ENCODE measurements at regions not wholly inside any gene's neighbourhood (a gene's known extent, or its start where the extent isn't known, plus 50 kb on each side); places are given as distances from the start of the nearest gene placed in this dataset.
"Not testable (repeated sequence)": the region's sequence is repeated elsewhere in the genome, so short reads cannot be mapped to it uniquely, and the experiment has no call there.

DNA sequence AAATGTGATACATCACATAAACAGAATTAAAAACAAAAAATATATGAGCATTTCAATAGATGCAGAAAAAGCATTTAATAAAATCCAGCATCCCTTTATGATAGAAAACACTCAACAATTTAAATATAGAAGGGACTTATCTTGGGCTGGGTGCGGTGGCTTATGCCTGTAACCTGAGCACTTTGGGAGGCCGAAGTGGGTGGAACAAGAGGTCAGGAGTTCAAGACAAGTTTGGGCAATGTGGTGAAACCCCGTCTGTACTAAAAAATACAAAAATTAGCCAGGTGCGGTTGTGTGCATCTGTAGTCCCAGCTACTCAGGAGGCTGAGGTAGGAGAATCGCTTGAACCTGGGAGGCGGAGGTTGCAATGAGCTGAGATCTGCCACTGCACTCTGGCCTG is 409.1 kb downstream of the ICE1 start:
- not testable (repeated sequence) for DNase-seq

DNA sequence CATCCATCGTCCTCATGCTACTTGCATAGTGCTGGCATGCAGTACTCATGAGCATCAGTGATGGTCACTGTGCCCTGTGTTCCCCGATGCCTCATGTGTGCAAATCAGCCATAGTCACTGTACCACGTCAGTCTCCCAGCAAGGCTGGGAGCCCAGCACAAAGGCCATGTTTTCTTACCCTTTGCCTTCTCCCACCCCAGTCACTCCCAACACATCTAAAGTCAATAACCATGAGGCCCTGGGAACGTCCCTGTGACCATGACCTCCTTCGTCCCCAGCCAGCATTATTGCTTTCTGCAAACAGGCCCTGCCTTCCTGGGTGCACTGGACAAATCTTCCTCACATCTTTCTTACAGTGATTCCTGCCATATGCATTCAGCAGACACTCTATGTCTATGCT is 406.1 kb downstream of the ICE1 start:
- DNase-seq, result no peak

DNA sequence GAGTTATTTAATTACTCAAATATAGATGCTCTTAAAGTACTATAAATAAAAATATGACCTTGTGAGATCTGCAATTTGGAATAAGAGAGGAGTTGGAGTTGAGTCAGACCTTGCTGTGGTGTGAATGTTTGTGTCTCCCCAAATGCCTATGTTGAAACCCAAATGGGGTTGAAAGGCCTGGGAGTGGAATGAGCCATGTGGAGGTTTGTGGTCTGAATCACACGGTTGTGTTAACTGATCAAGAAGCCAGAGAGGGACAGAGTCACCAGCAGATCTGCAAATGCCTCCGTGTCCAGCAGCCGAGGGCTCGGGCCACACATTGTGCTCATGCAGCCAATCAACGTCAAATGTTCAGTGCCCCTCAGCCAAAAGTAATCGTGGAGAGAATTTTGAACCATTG is 404.4 kb downstream of the ICE1 start:
- no peak for DNase-seq

DNA sequence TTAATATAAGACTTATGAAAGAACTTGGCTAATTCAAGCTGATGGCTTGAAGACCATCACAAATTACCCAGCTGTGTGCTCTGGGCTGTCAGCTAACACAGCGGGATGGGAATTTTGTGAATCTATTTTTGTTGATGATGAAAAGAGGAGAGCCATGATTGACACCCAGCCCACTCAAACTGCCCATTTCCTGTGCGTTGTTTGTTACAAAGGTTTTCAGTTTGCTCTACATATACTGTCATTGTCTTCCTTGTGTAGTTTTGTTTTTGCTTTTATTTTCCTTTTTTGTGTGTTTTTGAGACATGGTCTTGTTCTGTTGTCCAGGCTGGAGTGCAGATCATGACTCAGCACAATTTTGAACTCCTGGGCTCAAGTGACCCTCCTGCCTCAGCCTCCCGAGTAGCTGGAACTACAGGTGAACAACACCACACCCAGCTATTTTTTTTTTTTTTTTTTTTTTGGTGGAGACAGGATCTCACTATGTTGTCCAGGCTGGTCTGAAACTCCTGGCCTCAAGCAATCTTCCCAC is 400.3 kb downstream of the ICE1 start:
- no peak for DNase-seq

DNA sequence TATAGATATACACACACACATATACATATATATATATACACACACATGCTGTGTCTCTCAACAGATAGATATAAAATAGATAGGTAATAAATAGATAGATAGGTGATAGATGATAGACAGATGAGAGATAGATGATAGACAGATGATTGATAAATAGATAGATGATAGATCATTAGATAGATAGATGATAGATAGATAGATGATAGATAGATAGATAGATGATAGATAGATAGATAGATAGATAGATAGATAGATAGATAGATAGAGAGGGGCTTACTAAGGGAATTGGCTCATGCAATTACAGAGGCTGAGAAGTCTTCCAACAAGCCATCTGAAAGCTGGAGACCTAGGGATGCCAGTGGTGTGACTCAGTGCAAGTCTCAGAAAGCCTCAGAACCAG is 394.5 kb downstream of the ICE1 start:
- DNase-seq, result no peak

DNA sequence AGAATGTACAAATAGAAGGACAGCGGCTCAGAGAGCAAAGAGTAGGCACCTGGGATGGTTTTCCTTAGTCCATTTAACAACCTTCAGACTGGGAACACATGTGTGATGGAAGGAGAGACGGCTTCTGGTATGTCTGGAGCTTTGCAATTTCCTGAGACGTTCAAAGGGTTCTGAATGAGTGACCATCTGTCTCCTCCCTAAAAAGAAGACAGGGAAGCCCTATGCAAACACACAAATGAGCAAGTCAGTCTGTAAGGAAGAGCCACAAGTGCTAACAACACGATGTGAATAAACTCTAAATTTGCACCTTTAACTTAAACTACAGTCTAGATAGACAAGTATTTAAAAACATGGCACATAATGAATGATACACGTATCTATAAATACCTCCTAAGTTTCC is 391.0 kb downstream of the ICE1 start:
- DNase-seq, result no peak

DNA sequence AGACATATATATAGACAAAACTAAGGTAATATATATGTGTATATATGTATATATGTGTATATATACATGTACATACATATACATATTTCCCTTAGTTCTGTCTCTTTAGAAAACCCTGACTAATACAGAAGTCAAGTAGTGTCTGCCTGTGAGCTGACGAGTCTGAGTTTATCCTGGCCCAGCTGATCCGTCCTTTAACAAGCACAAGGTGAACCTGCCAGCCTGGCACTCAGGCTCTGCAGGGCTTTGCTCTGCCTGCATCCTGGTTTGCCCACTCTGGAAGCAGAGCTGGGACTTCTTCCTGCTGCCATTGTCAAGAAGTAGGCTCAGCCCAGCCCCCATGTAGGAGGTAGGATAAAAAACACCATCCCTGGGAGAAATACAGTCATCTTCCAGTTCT is 388.0 kb downstream of the ICE1 start:
- no peak for DNase-seq

DNA sequence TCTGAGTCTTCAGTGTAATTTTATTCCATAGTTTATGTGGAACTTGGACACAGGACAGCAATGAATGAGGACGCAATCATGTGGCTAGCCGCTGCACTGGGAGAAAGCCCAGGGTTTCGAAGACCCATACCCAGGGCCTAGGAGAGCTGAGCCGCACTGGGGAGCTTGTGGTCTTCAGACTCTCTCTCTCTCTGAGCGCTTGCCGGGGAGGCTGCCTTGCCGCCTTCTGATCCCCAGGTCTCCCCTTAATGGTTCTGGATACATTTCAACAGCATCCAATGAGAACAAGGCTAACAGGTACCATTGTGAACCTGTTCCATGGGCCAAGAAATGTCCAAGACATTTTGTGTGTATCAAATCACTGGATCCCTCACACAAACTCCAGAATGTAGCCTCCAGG is 383.4 kb downstream of the ICE1 start:
- DNase-seq, result no peak

DNA sequence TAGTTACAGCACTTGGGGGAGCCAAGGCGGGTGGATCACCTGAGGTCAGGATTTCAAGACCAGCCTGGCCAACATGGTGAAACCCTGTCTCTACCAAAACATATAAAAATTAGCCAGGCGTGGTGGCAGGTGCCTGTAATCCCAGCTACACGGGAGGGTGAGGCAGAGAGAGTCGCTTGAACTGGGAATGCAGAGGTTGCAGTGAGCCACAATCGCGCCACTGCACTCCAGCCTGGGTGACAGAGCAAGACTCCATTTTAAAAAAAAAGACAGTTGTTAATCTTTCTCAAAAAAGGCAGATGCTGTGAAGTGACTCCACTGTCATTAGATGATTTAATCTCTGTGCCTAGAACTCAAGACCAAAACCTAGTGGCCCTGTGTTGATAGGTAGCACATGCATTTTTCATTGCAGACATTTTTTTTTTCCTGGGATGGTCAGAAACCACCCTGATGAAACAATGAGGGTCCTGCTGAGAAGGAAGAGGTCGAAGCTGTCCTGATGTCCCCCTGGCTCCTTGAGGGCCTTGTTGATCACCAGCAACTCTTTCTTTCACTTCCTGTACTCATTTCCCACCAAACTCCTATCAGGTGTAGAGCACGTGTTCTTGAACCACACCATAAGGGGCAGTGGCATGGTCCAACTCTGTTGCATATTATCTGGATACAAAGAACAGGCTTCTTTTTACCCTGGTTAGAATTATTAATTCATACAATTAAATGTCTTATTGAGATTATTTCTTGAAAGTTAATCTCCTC is 382.2 kb downstream of the ICE1 start:
- no peak for DNase-seq

DNA sequence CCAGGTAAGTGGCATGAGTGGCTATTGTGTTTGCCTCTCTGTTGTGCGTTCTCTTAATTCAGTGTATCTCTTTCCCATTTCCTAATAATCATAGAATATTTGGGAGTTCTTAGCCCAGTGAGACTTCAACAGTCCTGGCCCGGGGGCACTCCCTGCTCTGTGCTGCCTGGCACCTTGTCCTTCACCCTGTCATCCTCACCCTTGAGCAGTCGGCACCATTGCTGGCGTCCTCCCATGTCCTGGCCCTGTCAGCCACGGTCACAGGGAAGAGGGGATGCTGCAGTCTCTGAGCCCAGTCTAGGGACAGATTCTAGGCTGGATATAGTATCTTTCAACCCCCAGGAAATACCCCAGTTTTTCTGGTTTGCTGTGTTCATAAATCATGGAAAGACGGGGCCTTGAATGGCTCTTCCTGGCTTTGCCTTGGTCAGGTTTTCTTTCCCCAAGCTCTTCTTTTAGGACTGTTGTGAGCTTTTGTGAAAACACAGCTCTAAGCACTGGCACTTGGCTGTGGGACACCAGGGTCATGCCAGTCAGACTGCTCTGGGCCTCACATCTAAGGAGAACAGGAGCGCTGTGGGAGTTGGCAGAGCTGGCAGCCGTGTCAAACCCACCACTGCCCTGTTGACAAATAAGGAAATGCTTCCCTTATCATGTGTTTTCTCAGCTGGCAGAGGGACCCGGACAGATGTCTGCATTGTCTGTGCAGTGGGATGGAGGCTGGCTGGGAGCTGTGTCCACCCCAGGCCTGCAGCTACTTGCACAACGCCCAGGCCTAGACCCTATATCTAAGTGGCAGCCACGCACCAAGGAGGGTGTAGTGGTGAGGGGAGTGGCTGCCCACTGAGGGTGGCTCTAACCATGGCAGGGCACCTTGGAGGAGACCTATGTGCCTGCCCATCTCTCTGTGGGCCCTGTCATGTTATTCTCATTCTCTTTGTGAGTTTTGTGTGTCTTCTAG is 378.6 kb downstream of the ICE1 start:
- DNase-seq, result no peak

DNA sequence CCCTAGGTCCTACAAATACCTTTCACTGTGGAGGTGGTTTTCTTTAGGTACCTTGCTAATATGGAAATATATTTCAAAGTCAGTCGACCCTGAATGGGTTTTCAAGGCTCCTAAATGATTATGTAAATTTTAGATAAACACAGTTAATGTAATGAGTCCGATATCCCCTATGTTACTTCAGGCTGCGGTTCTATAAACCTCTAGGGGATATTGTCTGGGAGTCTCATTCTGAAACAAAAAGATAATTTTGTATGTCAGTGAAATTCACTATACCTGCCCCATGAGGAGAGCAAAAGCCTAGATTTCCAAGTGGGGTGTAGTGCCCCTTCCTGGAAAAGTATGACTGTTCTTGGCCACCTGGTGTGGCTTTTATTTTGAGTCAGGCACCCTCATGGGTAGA is 377.3 kb downstream of the ICE1 start:
- DNase-seq, result no peak

DNA sequence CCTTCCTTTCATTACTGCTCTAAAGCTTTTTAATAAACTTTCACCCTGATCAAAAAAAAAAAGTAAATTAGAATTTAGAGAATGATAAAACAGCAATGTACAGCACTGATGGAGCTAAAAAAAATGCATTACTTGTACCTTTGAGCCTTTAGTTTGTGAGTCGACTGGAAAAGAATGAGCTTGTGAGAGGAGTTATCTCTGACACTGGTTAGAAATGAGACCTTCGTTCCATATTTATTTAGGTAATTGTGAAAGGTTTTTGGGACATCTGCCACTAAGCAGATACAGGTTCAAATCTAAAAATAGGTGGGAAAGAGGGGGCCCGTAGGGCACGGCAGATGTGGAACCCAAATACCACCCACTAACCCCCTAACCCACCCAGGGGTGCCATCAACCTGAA is 376.8 kb downstream of the ICE1 start:
- DNase-seq, result no peak

DNA sequence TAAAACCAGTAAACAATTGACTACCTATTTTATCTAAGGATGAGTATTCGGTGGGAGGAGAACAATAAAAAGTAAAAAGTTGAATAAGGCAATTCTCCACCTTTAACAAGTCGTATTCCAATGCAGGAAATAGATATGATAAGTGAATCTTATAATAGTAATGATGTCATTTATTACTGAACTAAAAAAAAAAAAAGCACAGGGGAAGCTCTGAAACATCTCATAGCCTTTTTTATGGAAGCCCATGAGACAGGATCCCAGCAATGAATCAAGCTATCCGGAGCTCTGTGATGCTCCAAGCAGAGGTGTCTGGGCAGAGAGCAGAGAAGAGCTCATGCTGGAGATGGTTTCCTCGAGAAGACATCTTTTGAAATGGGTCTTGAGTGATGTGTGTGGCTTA is 376.0 kb downstream of the ICE1 start:
- no peak for DNase-seq

DNA sequence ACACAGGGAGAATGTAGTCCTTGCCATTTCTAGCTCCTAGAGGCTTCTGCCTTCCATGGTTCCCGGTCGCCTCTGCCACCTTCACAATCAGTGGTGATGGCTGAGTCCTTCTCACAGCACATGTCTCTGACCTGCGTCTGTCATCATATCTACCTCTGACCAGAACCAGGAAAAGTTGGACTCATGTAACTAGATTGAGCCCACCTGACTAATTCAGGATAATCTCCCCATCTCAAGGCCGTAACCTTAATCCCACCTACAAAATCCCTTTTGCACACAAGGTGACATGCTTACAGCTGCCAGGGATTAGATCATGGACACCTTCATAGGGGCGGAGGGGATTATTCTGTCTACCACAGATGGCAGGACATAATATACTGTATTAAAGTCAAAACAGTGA is 375.6 kb downstream of the ICE1 start:
- no peak for DNase-seq

DNA sequence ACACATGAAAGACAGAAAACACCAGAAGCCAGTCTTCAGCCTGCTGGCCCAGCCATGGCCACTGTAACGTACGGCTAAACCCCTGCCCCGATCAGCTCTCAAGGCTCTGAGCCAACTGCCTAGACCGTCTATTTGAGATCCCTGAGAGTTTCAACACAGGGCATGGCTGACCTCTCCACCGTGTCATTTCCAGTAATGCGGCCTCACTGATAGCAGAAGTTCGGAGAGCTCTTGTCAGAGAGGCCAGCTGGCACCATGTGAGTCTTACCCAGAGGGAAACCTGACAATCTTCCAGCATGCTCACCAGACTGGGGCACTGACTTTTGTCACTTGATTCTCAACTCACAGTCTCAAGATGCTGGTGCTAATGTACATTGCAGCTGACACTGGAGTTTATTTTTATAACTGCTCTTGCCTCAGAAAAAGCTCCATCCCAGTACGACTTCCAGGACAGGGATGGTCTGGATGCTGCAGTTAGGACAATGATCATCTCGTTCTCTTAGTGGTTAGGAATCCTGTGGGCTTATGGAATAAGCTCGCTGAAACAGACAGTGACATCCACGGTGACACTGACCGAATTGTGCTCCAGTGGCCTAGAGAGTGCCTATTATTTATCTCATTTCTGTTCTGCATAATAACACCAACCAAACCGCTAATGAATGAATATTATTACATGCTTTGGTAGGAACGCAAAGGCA is 372.7 kb downstream of the ICE1 start:
- no peak for DNase-seq

DNA sequence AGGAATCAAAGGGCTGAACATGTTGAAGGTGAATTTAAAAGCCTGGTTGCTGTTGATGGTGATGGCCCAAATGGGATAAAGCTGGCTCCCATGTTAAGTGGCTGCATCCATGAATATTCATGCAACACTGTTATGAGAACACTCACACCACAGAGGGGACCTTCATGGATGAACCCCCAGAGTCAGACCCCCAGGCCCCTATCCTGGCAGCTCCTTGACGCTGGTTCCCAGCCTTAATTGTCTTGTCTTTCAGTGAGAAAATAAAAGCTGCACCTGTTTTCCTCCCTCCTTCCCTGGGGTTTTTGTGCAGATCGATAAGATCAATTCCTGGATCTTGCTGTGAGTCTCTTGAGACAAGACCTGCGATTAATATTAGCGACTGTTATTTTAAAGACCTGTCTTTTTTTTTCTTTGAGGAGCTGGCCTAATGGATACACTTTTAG is 371.7 kb downstream of the ICE1 start:
- no peak for DNase-seq

DNA sequence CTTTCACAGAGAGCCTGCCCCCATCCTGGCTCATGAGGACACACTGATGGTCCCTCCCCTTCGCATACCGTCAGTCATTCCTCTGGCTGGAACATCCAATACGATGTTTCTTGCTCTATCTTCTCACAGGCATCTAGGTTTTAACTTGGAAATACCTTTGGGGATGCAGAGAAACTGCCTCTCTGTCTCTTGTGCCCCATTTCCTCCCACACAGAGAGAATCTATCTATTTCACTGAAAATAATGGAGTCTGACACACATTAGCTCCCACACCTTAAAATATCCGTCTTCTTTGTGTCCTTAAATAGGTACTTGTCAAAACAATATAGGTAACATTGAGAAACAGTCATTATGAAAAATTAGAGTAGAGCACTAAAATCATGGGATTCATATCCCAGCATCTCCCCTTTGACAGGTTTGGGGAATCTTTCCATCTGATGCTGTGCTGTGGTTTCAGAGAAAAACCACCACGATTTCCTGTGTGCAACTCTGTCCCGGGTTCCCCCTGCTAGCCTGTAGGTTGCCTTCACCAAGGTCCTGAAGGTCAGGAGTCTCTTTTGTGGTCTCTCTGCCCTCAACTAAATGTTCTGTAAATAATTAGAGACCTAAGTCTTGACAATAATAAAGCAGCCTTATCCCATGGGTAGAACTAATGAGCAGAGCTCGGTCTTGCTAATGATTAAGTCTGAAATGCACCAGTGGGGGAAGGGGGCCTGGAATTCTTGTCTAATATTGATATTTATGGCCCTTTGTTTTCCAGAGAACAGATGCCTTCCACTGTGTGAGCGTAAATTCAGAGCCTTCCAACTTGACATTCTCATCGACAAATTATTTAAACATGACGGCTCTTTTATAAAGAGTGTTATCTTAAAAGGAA is 371.0 kb downstream of the ICE1 start:
- no peak for DNase-seq

DNA sequence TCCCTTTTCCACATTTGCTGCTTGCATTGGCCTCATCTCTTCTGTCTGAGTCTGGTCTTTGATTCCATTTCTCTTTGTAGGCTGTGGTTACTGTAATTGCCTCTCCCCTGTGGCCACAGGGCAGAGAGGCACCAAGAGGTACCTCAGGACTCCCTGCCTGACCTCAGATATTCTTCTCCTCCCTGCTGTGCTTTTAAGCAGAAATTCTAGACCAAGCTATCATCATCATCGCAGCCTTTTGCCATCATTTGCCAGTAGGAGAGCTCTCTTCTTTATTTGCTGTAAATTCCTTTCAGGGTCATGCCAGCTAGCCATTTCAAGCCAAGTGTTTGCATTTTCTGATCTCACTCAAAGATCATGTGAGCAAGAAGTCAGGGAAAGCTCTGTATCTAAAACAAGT is 369.6 kb downstream of the ICE1 start:
- DNase-seq, result no peak

DNA sequence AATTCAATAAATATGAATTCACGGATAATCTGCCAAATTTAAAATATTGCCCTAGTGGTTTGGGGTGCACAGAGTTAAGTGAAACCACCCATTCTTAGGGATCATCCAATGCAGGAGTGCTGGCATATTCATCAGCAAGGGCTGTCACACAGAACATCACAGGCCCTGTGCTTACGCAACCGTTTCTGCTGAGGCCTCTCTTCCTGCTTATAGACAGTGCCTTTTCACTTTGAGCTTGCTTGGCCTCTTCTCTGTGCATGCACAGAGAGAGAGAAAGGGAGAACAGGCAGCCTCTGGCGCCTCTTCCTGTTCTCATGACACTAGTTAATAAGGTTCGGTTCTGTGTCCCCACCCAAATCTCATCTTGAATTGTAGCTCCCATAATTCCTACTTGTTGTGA is 366.3 kb downstream of the ICE1 start:
- no peak for DNase-seq

DNA sequence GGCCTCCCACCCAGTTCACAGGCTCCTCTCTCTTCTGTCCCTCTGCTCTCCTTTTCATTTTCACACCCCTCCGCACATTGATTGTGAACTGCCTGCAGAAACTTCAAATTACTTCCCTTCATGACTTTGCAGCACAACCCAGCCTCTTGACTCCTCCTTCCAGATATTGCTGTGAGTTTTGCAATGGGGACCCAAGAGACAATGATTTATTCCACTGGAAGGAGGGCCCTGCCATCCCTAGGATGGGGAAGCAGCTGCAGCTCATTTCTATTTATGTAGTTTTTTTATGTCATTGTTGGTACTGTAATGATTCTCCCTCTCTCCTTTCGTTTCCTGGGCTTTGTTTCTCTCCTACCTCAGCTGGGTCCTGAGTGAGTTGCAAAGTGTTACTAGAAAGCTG is 364.9 kb downstream of the ICE1 start:
- no peak for DNase-seq

DNA sequence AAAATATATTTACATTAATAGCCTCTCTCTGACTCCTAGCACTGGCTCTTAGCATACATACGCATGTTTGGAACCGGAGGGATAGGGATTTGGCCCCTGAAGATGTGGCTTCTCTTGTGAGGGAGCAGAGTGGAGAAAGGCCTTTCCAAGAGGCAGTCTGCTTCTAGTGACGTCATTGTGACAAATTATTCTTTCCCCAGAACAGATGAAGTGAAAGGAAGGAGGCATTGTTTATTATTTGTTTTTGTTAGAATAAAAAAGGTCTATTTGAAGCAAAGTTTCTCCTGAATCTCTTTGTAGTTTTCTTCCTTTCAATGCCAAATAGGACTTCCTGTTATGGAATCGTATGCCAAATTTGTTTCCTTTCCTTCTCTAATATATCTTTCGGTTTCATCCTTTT is 361.6 kb downstream of the ICE1 start:
- DNase-seq, result no peak

DNA sequence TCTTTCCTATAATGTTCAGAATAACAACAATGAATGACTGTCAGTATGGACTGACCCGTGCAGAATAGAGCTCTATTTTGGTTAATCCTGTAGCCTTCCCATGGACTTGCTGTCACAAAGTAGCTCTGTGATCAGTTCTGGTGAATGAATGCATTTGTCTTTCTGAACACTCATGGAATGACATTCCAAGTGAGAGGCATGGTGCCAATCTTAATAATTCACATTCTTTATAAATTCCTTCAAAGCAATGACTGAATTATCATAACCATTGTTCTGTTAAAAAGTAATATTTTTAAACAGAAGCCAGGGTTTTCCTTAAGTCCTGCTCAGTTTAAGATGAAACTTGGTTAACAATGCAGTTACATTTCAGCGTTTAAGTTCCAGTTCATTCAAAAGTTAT is 360.5 kb downstream of the ICE1 start:
- no peak for DNase-seq
